ENCODE measurements at regions not wholly inside any gene's neighbourhood (a gene's known extent, or its start where the extent isn't known, plus 50 kb on each side); places are given as distances from the start of the nearest gene placed in this dataset.

DNA sequence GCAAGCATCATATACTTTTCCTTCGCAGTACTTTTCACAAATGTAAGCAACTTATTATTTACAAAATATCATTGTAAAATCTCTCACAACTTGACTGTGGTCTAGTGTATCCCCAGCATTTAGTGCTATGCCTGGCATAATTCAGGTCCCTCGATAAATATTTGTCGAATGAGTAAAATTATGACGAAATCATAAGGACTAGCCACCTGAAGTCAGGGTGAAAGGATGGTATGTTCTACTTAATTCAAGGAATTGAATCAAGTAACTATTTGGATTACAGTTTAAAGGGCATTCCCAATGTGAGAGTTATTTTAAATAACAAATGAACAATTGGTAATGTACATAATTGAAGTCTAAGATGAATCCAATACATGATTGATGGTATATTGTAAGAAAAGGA, 393.0 kb upstream of the SLC35B3 start:
- Mint-ChIP-seq H3K27ac (ENCODE audit: unreplicated experiment) (no peak overlapping the region), H3K27me3 (ENCODE audit: unreplicated experiment) (no peaks in the 10 kb centered on the region), H3K4me3 (ENCODE audit: low read depth, unreplicated experiment) (no peak overlapping the region), H3K4me1 (ENCODE audit: low read depth, unreplicated experiment) (no peaks in the 10 kb centered on the region), H3K9me3 (ENCODE audit: low read depth, unreplicated experiment) (peaks cover 4% of the 10 kb centered on the region), H3K36me3 (ENCODE audit: insufficient read depth, unreplicated experiment) (no peaks in the 10 kb centered on the region)
- BruUV-seq (replicated peaks), result no TSS peak
- intact Hi-C loops (cut with micrococcal nuclease; ENCODE audit: unreplicated experiment), result no loop called here
- DNase-seq, result no peak
- TF ChIP-seq, protein P1, sequence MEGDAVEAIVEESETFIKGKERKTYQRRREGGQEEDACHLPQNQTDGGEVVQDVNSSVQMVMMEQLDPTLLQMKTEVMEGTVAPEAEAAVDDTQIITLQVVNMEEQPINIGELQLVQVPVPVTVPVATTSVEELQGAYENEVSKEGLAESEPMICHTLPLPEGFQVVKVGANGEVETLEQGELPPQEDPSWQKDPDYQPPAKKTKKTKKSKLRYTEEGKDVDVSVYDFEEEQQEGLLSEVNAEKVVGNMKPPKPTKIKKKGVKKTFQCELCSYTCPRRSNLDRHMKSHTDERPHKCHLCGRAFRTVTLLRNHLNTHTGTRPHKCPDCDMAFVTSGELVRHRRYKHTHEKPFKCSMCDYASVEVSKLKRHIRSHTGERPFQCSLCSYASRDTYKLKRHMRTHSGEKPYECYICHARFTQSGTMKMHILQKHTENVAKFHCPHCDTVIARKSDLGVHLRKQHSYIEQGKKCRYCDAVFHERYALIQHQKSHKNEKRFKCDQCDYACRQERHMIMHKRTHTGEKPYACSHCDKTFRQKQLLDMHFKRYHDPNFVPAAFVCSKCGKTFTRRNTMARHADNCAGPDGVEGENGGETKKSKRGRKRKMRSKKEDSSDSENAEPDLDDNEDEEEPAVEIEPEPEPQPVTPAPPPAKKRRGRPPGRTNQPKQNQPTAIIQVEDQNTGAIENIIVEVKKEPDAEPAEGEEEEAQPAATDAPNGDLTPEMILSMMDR (IDR thresholded peaks at IDR 0.05; ENCODE audit: unreplicated experiment), result no peak
- CTCF ChIA-PET, result no interaction called here

DNA sequence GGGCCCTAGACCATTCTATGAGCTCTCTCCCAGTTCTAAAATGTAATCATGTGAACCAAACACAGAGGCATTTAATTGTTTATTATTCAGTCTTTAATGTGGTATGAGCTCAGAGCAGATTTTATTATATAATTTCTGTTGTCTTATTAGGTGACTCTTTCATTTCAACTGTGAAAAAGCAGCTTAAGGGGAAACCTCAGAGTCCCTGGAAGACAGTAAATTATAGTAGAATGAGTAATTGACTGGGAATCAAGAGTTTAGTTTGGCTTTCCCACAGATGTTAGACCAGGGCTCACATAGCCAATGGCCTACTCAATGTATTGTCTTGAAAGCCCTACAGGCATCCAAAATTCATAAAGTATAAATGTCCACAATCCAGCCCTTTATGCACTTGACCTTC, 390.4 kb upstream of the SLC35B3 start:
- no peaks in the 10 kb centered on the region for H3K4me1 Mint-ChIP-seq (ENCODE audit: low read depth, unreplicated experiment)
- H3K27ac Mint-ChIP-seq (ENCODE audit: unreplicated experiment), result no peak overlapping the region
- no peaks in the 10 kb centered on the region for H3K27me3 Mint-ChIP-seq (ENCODE audit: unreplicated experiment)
- intact Hi-C loops (cut with micrococcal nuclease; ENCODE audit: unreplicated experiment), result no loop called here
- DNase-seq, result no peak
- H3K36me3 Mint-ChIP-seq (ENCODE audit: insufficient read depth, unreplicated experiment), result no peaks in the 10 kb centered on the region
- no peak overlapping the region for H3K4me3 Mint-ChIP-seq (ENCODE audit: low read depth, unreplicated experiment)
- peaks cover 4% of the 10 kb centered on the region for H3K9me3 Mint-ChIP-seq (ENCODE audit: low read depth, unreplicated experiment)
- TF ChIP-seq, protein P1 (IDR thresholded peaks at IDR 0.05; ENCODE audit: unreplicated experiment), result no peak
- BruUV-seq (replicated peaks), result no TSS peak
- CTCF ChIA-PET, result no interaction called here

DNA sequence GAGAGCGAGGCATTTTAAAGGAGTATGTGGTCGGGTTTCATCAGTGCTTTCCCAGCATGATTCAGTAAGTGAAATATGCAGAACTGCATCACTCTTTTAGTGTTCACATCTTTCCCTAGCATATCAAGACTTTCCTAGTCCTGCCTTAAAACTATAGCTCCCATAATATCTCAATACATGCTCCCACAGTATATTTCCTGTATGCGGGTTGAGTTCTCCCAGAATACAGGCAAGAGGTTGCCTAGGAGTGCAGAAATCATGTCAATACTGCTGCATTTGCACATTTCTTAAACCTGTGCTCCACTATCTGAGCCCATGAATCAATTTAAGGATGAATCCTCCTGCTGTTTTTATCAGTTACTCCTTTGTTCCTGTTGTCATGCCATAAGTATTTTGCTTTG, 386.6 kb upstream of the SLC35B3 start:
- no peak overlapping the region for H3K4me3 Mint-ChIP-seq (ENCODE audit: low read depth, unreplicated experiment)
- no TSS peak for BruUV-seq (replicated peaks)
- CTCF ChIA-PET, result no interaction called here
- H3K27me3 Mint-ChIP-seq (ENCODE audit: unreplicated experiment), result no peaks in the 10 kb centered on the region
- TF ChIP-seq, protein P1 (IDR thresholded peaks at IDR 0.05; ENCODE audit: unreplicated experiment), result no peak
- no peaks in the 10 kb centered on the region for H3K36me3 Mint-ChIP-seq (ENCODE audit: insufficient read depth, unreplicated experiment)
- DNase-seq, result no peak
- no peaks in the 10 kb centered on the region for H3K4me1 Mint-ChIP-seq (ENCODE audit: low read depth, unreplicated experiment)
- H3K27ac Mint-ChIP-seq (ENCODE audit: unreplicated experiment), result no peak overlapping the region
- intact Hi-C loops (cut with micrococcal nuclease; ENCODE audit: unreplicated experiment), result no loop called here
- peaks cover 4% of the 10 kb centered on the region for H3K9me3 Mint-ChIP-seq (ENCODE audit: low read depth, unreplicated experiment)

DNA sequence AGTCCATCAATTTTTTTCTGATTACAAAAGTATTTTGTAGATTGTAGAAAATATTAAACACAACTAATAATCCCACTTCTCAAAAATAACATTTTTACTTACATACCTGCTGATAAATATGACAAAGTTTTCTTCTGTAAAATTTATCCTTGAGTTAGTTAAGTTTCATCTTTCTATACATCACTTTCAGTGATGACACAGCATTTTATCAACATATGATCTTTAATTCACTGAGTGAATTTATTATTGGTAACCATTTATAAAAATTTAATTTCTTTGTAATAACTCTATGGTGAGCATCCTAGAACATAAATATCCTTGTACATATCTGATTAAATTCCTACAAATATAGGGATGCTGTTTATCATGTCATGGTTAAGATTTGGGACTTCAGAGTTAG, 385.0 kb upstream of the SLC35B3 start:
- no peak for DNase-seq
- intact Hi-C loops (cut with micrococcal nuclease; ENCODE audit: unreplicated experiment), result no loop called here
- Mint-ChIP-seq H3K9me3 (ENCODE audit: low read depth, unreplicated experiment) (no peaks in the 10 kb centered on the region), H3K36me3 (ENCODE audit: insufficient read depth, unreplicated experiment) (no peaks in the 10 kb centered on the region), H3K27ac (ENCODE audit: unreplicated experiment) (no peak overlapping the region), H3K4me3 (ENCODE audit: low read depth, unreplicated experiment) (no peak overlapping the region), H3K27me3 (ENCODE audit: unreplicated experiment) (no peaks in the 10 kb centered on the region), H3K4me1 (ENCODE audit: low read depth, unreplicated experiment) (no peaks in the 10 kb centered on the region)
- BruUV-seq (replicated peaks), result no TSS peak
- TF ChIP-seq, protein P1 (IDR thresholded peaks at IDR 0.05; ENCODE audit: unreplicated experiment), result no peak
- CTCF ChIA-PET, result no interaction called here

DNA sequence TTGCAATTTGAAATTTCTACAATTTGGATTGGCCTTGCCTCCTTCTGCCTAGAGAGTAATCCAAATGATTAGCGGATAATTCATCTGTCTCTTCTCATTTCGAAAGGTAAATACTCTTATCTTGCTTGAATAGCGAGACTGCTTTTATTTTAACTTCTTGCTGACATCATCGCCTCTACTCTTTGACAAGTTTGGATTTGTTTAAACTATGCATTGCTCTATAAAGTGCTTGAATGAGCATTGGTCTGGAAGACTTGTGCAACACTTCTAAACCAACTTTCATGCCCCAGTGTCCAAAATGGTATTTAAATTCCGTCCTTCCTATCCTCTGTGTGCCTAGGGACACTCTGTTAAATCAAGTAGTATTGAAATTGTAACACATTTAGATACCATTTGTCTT, 384.1 kb upstream of the SLC35B3 start:
- intact Hi-C loops (cut with micrococcal nuclease; ENCODE audit: unreplicated experiment), result no loop called here
- Mint-ChIP-seq H3K27ac (ENCODE audit: unreplicated experiment) (no peak overlapping the region), H3K9me3 (ENCODE audit: low read depth, unreplicated experiment) (no peaks in the 10 kb centered on the region), H3K4me1 (ENCODE audit: low read depth, unreplicated experiment) (no peaks in the 10 kb centered on the region), H3K4me3 (ENCODE audit: low read depth, unreplicated experiment) (no peak overlapping the region), H3K36me3 (ENCODE audit: insufficient read depth, unreplicated experiment) (no peaks in the 10 kb centered on the region), H3K27me3 (ENCODE audit: unreplicated experiment) (no peaks in the 10 kb centered on the region)
- CTCF ChIA-PET, result no interaction called here
- no peak for DNase-seq
- TF ChIP-seq, protein P1 (IDR thresholded peaks at IDR 0.05; ENCODE audit: unreplicated experiment), result no peak
- BruUV-seq (replicated peaks), result no TSS peak
